Trophoblast cell (in vitro differentiated cells and primary cell): ENCODE measurements at regions not wholly inside any gene's neighbourhood (a gene's known extent, or its start where the extent isn't known, plus 50 kb on each side); places are given as distances from the start of the nearest gene placed in this dataset.

ENCODE experiments used
- DNase-seq, 2 donors: peaks; one replicate each; pipeline ENCODE4 v3.0.0-alpha.2; 2016
- H2AFZ ChIP-seq: 2 replicates; pipeline ENCODE4 v1.6.1; 2013; ENCODE audit warnings: low read length, moderate library complexity, mild to moderate bottlenecking; ENCODE audit not compliant: insufficient read depth, poor library complexity
- H2AK5ac ChIP-seq: 2 replicates; pipeline ENCODE4 v1.6.1; 2013; ENCODE audit warnings: mild to moderate bottlenecking, low read length
- H2BK120ac ChIP-seq: 2 replicates; pipeline ENCODE4 v1.6.1; 2013; ENCODE audit warnings: low read length, mild to moderate bottlenecking, moderate library complexity; ENCODE audit not compliant: insufficient read depth, poor library complexity
- H2BK12ac ChIP-seq: 2 replicates; pipeline ENCODE4 v1.6.1; 2013; ENCODE audit warnings: mild to moderate bottlenecking, low read length, moderate library complexity
- H2BK5ac ChIP-seq: 2 replicates; pipeline ENCODE4 v1.6.1; 2013; ENCODE audit warnings: low read length, low read depth, moderate library complexity, mild to moderate bottlenecking; ENCODE audit not compliant: poor library complexity
- H3K14ac ChIP-seq: 2 replicates; pipeline ENCODE4 v1.6.1; 2013; ENCODE audit warnings: mild to moderate bottlenecking, low read length
- H3K18ac ChIP-seq: 2 replicates; pipeline ENCODE4 v1.6.1; 2013; ENCODE audit warnings: mild to moderate bottlenecking, low read length
- H3K23ac ChIP-seq: 2 replicates; pipeline ENCODE4 v1.6.1; 2013; ENCODE audit warnings: low read length
- H3K27ac ChIP-seq: 2 replicates; pipeline ENCODE4 v1.5.1; 2013; ENCODE audit warnings: low read depth, mild to moderate bottlenecking, inconsistent platforms, low read length, moderate library complexity
- H3K27me3 ChIP-seq: 2 replicates; pipeline ENCODE4 v1.6.1; 2013; ENCODE audit warnings: inconsistent platforms, mild to moderate bottlenecking, low read length, moderate library complexity; ENCODE audit not compliant: insufficient read depth
- H3K36me3 ChIP-seq, 2 experiments: 1 replicate in 1 of 2; 2 replicates in 1 of 2; pipeline ENCODE4 v1.6.1; 2013; ENCODE audit warnings: low read length in 2 of 2, mild to moderate bottlenecking in 2 of 2, moderate library complexity in 1 of 2; ENCODE audit not compliant: insufficient read depth in 2 of 2, control insufficient read depth in 1 of 2
- H3K4ac ChIP-seq: 2 replicates; pipeline ENCODE4 v1.6.1; 2013; ENCODE audit warnings: low read depth, mild to moderate bottlenecking, low read length, moderate library complexity
- H3K4me1 ChIP-seq, 2 experiments: 1 replicate in 1 of 2; 2 replicates in 1 of 2; pipeline ENCODE4 v1.6.1; 2013; ENCODE audit warnings: low read length in 2 of 2, mild to moderate bottlenecking in 2 of 2, moderate library complexity in 1 of 2; ENCODE audit not compliant: insufficient read depth in 2 of 2, control insufficient read depth in 1 of 2
- H3K4me2 ChIP-seq: 2 replicates; pipeline ENCODE4 v1.6.1; 2013; ENCODE audit warnings: inconsistent platforms, mild to moderate bottlenecking, low read length, moderate library complexity
- H3K4me3 ChIP-seq: 2 replicates; pipeline ENCODE4 v1.5.1; 2013; ENCODE audit warnings: mild to moderate bottlenecking, low read depth, low read length, inconsistent platforms
- H3K79me1 ChIP-seq: one replicate; pipeline ENCODE4 v1.6.1; 2013; ENCODE audit warnings: low read length
- H3K79me2 ChIP-seq: 2 replicates; pipeline ENCODE4 v1.6.1; 2013; ENCODE audit warnings: low read length, mild to moderate bottlenecking; ENCODE audit not compliant: control insufficient read depth, insufficient read depth, poor library complexity
- H3K9ac ChIP-seq: 2 replicates; pipeline ENCODE4 v1.6.1; 2013; ENCODE audit warnings: mild to moderate bottlenecking, low read length
- H3K9me3 ChIP-seq: 2 replicates; pipeline ENCODE4 v1.6.1; 2013; ENCODE audit warnings: low read depth, mild to moderate bottlenecking, control low read depth, inconsistent platforms, low read length; ENCODE audit not compliant: insufficient read depth
- H4K12ac ChIP-seq: 2 replicates; pipeline ENCODE4 v1.6.1; 2013; ENCODE audit warnings: low read depth, mild to moderate bottlenecking, low read length, moderate library complexity
- H4K8ac ChIP-seq: 2 replicates; pipeline ENCODE4 v1.6.1; 2013; ENCODE audit warnings: low read depth, mild to moderate bottlenecking, low read length, moderate library complexity
- H4K91ac ChIP-seq: one replicate; pipeline ENCODE4 v1.6.1; 2013; ENCODE audit warnings: low read depth, mild to moderate bottlenecking, low read length, moderate library complexity
- WGBS: extraction: QIAGEN DNeasy Blood & Tissue Kit; methylation state at CpG from one replicate; pipeline ENCODE4 v1.1.7; 2013; ENCODE audit warnings: missing lambda C conversion rate; ENCODE audit not compliant: insufficient read length, insufficient coverage; ENCODE audit errors: extremely low coverage; 5-methylcytosine and 5-hydroxymethylcytosine counted together

DNA sequence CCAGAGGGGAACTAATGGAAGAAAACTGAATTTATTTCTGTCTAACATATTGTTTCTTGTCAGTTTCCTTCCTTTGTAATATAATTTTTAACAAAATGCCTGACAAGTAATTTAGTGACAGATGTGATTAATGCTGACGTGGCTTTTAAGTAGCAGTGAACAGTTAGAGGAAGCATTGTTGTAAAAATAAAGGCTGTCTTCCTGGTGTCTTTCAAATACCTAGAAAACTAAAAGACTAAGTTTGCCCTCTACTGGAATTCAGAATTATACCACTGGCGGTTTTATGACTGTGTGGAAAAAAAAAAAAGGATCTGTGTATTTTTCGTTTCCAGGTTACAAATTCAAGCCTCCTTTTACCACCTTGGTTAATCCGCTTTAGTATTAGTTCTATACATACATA lies 217.1 kb upstream of the DPP6 start:
- Histone ChIP-seq H2AFZ (no peak overlapping the region), H3K9ac (no peak overlapping the region), H3K27me3 (no peaks in the 10 kb centered on the region), H3K79me1 (no peaks in the 10 kb centered on the region), H4K12ac (no peak overlapping the region), H3K4me2 (no peak overlapping the region), H4K91ac (no peak overlapping the region), H2BK120ac (no peak overlapping the region), H3K4me1 (no peaks in the 10 kb centered on the region), H3K9me3 (no peaks in the 10 kb centered on the region), H3K23ac (no peak overlapping the region), H3K36me3 (no peaks in the 10 kb centered on the region), H3K4me3 (no peak overlapping the region), H3K27ac (no peak overlapping the region), H4K8ac (no peak overlapping the region), H3K18ac (no peak overlapping the region), H2AK5ac (no peak overlapping the region), H2BK5ac (no peak overlapping the region), H2BK12ac (no peak overlapping the region), H3K4ac (no peak overlapping the region), H3K79me2 (no peaks in the 10 kb centered on the region), H3K14ac (no peak overlapping the region)
- no peak for DNase-seq
- WGBS: no CpG with 5 or more reads among the region's 4 CpGs

DNA sequence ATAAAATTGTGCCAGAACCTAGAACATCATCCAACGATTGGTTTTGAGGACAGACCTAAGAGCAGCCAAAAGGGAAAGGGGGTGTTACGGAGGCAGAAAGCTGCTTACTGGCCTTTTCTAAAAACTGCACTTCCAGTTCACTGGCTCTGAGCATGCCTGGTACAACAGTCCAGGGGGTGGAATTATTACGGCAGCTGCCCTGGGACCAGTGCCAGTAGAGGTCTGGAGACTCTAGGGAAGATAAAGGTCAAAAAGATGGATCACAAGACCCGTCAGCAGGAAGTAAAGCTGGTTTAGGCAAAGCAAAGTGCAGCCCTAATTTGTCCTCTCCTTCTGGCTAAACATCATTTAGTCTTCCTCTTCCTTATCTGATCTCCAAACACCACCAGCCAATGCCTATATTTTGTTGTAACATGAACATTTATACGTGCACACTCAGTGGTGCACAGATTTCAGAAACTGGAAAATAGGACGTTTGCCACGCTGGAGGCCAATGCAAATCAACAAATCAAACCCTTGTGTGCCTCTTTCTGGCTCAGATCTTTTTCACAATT lies 216.4 kb upstream of the DPP6 start:
- Histone ChIP-seq H4K12ac (no peak overlapping the region), H2AFZ (no peak overlapping the region), H4K8ac (no peak overlapping the region), H3K9ac (no peak overlapping the region), H3K18ac (no peak overlapping the region), H3K23ac (no peak overlapping the region), H2BK12ac (no peak overlapping the region), H3K27me3 (no peaks in the 10 kb centered on the region), H3K14ac (no peak overlapping the region), H2BK5ac (no peak overlapping the region), H3K4me2 (no peak overlapping the region), H3K36me3 (no peaks in the 10 kb centered on the region), H2AK5ac (no peak overlapping the region), H4K91ac (no peak overlapping the region), H3K27ac (no peak overlapping the region), H3K79me1 (no peaks in the 10 kb centered on the region), H3K9me3 (no peaks in the 10 kb centered on the region), H3K79me2 (no peaks in the 10 kb centered on the region), H2BK120ac (no peak overlapping the region), H3K4me3 (no peak overlapping the region), H3K4ac (no peak overlapping the region), H3K4me1 (no peaks in the 10 kb centered on the region)
- no peak for DNase-seq
- WGBS: no CpG with 5 or more reads among the region's 7 CpGs

DNA sequence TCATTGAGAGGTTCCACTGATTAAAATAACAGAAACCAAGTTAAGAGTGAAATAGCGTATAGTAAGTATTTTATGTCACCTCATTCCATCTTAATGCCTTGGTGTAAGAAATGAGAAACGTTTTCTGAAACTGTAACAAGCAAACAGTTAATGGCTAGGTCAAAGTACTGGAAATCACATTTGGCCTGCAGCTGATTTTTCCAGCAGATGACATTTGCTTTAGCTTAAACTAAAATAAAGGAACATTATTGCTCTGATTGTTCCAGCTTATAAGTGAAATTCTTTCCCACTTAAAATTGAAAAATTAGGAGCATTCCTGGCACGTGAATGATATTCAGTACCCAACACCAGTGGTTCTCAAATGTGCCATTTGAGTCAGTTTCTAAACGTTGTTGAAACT lies 213.6 kb upstream of the DPP6 start:
- Histone ChIP-seq H2AK5ac (no peak overlapping the region), H2BK12ac (no peak overlapping the region)
- WGBS: no CpG with 5 or more reads among the region's 4 CpGs

DNA sequence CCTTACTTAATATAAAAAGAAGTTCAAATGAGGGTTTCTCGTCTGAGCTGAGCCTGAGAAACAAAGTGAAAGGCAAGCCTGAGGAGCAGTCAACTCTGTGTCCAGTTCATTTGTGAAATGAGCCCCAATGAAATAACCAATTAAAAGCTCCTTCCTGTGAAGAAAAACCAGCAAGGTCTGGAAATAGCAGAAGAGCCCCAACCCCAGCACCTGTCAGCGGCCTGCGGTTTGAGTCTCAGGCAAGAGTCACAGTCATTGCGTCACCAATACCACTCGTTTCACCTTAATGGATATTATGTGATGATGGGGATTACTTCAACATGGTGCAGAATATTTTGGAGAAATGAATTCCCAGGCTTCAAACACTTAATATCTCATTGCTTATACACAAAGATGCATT lies 211.3 kb upstream of the DPP6 start:
- Histone ChIP-seq H3K9ac (no peak overlapping the region), H2AK5ac (no peak overlapping the region), H2BK120ac (no peak overlapping the region)

More for the DNA sequence above, 213.6 kb upstream of the DPP6 start:
- Histone ChIP-seq H3K27me3 (no peaks in the 10 kb centered on the region), H3K9me3 (peaks cover 6% of the 10 kb centered on the region), H3K79me2 (no peaks in the 10 kb centered on the region), H3K18ac (no peak overlapping the region), H3K23ac (no peak overlapping the region), H2BK5ac (no peak overlapping the region), H3K36me3 (no peaks in the 10 kb centered on the region), H2AFZ (no peak overlapping the region), H3K27ac (no peak overlapping the region), H4K8ac (no peak overlapping the region), H3K4me2 (no peak overlapping the region), H4K91ac (no peak overlapping the region), H3K4ac (no peak overlapping the region), H4K12ac (no peak overlapping the region), H3K9ac (no peak overlapping the region), H3K4me1 (no peaks in the 10 kb centered on the region), H3K14ac (no peak overlapping the region), H3K4me3 (no peak overlapping the region), H2BK120ac (no peak overlapping the region), H3K79me1 (no peaks in the 10 kb centered on the region)
- DNase-seq: no peak

More for the DNA sequence above, 211.3 kb upstream of the DPP6 start:
- Histone ChIP-seq H3K4me2 (no peak overlapping the region), H3K27ac (no peak overlapping the region), H3K4me3 (no peak overlapping the region), H3K18ac (no peak overlapping the region), H3K36me3 (no peaks in the 10 kb centered on the region), H3K27me3 (no peaks in the 10 kb centered on the region), H3K14ac (no peak overlapping the region), H3K79me2 (no peaks in the 10 kb centered on the region), H3K4ac (no peak overlapping the region), H2BK5ac (no peak overlapping the region), H4K91ac (no peak overlapping the region), H3K79me1 (no peaks in the 10 kb centered on the region), H4K8ac (no peak overlapping the region), H4K12ac (no peak overlapping the region), H3K4me1 (no peaks in the 10 kb centered on the region), H3K9me3 (peaks cover 6% of the 10 kb centered on the region), H2BK12ac (no peak overlapping the region), H2AFZ (no peak overlapping the region), H3K23ac (no peak overlapping the region)
- no CpG with 5 or more reads among the region's 5 CpGs for WGBS
- no peak for DNase-seq
